ENCODE measurements at regions not wholly inside any gene's neighbourhood (a gene's known extent, or its start where the extent isn't known, plus 50 kb on each side); places are given as distances from the start of the nearest gene placed in this dataset.

DNA sequence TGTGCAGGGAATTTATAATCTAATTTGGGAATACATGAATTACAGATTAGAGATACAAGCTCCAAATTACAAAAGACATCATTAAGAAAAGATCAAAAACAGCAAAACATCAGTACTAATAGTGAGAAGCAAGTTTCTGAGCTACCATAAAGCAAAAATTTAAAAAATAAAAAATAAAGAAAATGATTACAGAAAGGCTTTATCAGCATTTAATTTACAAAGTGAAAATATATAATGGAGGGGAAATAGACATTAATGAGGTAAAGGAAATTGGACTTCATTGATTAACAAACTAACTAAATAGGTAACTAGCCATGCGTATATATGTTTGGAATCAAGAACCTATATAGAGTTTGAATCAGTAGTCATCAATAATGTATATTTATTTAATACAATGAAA, 712.9 kb upstream of the DDX18 start:
- no peak overlapping the region for H2BK5ac ChIP-seq (ENCODE audit: low read depth, low read length, poor library complexity, severe bottlenecking)
- H2AK5ac ChIP-seq (ENCODE audit: low read depth, low read length) = no peak overlapping the region
- in situ Hi-C loops (cut with MboI; ENCODE audit: low sequenced_read_pairs) = no loop called here

More for the DNA sequence above, 712.9 kb upstream of the DDX18 start:
- ChIA-PET CTCF (no interaction called here), POLR2A (ENCODE audit: unreplicated experiment) (no interaction called here)
- Histone ChIP-seq H3K4me1 (ENCODE audit: control insufficient read depth, insufficient read depth, low read length) (no peaks in the 10 kb centered on the region), H3K23ac (ENCODE audit: low read depth, low read length) (no peak overlapping the region), H3K79me1 (ENCODE audit: low read depth in 1 of 2, low read length in 2 of 2) (no peaks in the 10 kb centered on the region), H4K20me1 (ENCODE audit: insufficient read depth, low read length) (no peaks in the 10 kb centered on the region), H2AK9ac (replicated peaks; ENCODE audit: low read depth, low read length, poor library complexity) (no peak overlapping the region), H3K14ac (replicated peaks; ENCODE audit: low read depth, low read length) (no peak overlapping the region), H2BK15ac (ENCODE audit: low read depth, low read length) (no peak overlapping the region), H3K9me3 (ENCODE audit: control insufficient read depth, insufficient read depth, low read length) (0 out of 2 replicates have a peak, but pooled peaks cover 2% of the 10 kb centered on the region), H3K27me3 (ENCODE audit: control insufficient read depth, insufficient read depth, low read length) (no peaks in the 10 kb centered on the region), H4K8ac (ENCODE audit: low read depth in 2 of 2, low read length in 2 of 2) (no peak overlapping the region), H3K4me3 (ENCODE audit: insufficient read depth, low read depth, low read length) (no peak overlapping the region), H3K27ac (ENCODE audit: insufficient read depth, low read length) (no peak overlapping the region), H3K18ac (ENCODE audit: low read depth, low read length) (no peak overlapping the region), H3K56ac (ENCODE audit: extremely low read depth, insufficient read depth, low read length) (no peak overlapping the region), H2BK20ac (ENCODE audit: low read depth, low read length) (no peak overlapping the region), H2BK120ac (ENCODE audit: low read depth, low read length) (no peak overlapping the region), H3K4ac (ENCODE audit: low read depth, low read length) (no peak overlapping the region), H4K5ac (ENCODE audit: low read depth, low read length) (no peak overlapping the region), H4K91ac (ENCODE audit: insufficient read depth, low read depth, low read length) (no peak overlapping the region), H3K9ac (ENCODE audit: low read depth, low read length) (no peak overlapping the region), H2AFZ (replicated peaks; ENCODE audit: low read length, poor library complexity) (no peak overlapping the region), H3K36me3 (ENCODE audit: control insufficient read depth, insufficient read depth, low read length) (no peaks in the 10 kb centered on the region), H3K9me1 (ENCODE audit: insufficient read depth, low read length) (no peaks in the 10 kb centered on the region), H3K4me2 (ENCODE audit: low read depth, low read length) (no peak overlapping the region)
- intact Hi-C loops (cut with micrococcal nuclease) = no loop called here
- WGBS, 2 experiments (ENCODE audit: extremely low coverage in 2 of 2, insufficient read length in 1 of 2) = no CpG with 5 or more reads among the region's 1 CpG
- BruUV-seq (replicated peaks) = no TSS peak
- DNase-seq (no peak), ATAC-seq (ENCODE audit: low read depth) (no peak)
- dilution Hi-C loops (cut with HindIII; ENCODE audit: low sequenced_read_pairs, unreplicated experiment) = no loop called here
- TF ChIP-seq MAFK (IDR thresholded peaks at IDR 0.05; ENCODE audit: low read depth, low read length) (no peak), CEBPB (IDR thresholded peaks at IDR 0.05; ENCODE audit: low read depth, low read length) (no peak), MXI1 (IDR thresholded peaks at IDR 0.05; ENCODE audit: borderline replicate concordance, low read depth, low read length) (no peak), MAZ (IDR thresholded peaks at IDR 0.05; ENCODE audit: borderline replicate concordance, low read depth, low read length) (no peak), BHLHE40 (IDR thresholded peaks at IDR 0.05; ENCODE audit: low read depth, low read length) (no peak), CTCF (conservative IDR thresholded peaks at IDR 0.05; ENCODE audit: low read depth, low read length) (no peak), FOS (IDR thresholded peaks at IDR 0.05; ENCODE audit: low read depth, low read length) (no peak), CHD1 (IDR thresholded peaks at IDR 0.05; ENCODE audit: low read depth, low read length) (no peak), NFE2L2 (IDR thresholded peaks at IDR 0.05; ENCODE audit: low read depth, low read length) (no peak), RCOR1 (IDR thresholded peaks at IDR 0.05; ENCODE audit: insufficient replicate concordance, low read length) (no peak), RAD21 (IDR thresholded peaks at IDR 0.05; ENCODE audit: low read length) (no peak), RFX5 (IDR thresholded peaks at IDR 0.05; ENCODE audit: low read depth, low read length) (no peak), POLR2A (IDR thresholded peaks at IDR 0.05; ENCODE audit: low read depth, low read length) (no peak)
- TF ChIP-seq, protein P1, sequence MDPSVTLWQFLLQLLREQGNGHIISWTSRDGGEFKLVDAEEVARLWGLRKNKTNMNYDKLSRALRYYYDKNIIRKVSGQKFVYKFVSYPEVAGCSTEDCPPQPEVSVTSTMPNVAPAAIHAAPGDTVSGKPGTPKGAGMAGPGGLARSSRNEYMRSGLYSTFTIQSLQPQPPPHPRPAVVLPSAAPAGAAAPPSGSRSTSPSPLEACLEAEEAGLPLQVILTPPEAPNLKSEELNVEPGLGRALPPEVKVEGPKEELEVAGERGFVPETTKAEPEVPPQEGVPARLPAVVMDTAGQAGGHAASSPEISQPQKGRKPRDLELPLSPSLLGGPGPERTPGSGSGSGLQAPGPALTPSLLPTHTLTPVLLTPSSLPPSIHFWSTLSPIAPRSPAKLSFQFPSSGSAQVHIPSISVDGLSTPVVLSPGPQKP (IDR thresholded peaks at IDR 0.05; ENCODE audit: borderline replicate concordance, low read depth, low read length) = no peak
